Keratinocyte (primary cell): ENCODE measurements at regions not wholly inside any gene's neighbourhood (a gene's known extent, or its start where the extent isn't known, plus 50 kb on each side); places are given as distances from the start of the nearest gene placed in this dataset.

Experiments
- DNase-seq: peaks from one replicate; pipeline ENCODE4 v3.0.0-alpha.2; 2011; ENCODE audit warnings: low read depth, missing footprints, low spot score
- FAIRE-seq: peaks from 2 replicates; lab custom pipeline; 2011; peaks lifted over from hg19 to GRCh38; lab: Jason Lieb, UNC
- H2AFZ ChIP-seq: 2 replicates; pipeline ENCODE4 v1.6.0; 2012; ENCODE audit warnings: low read length, control low read depth, inconsistent platforms; ENCODE audit not compliant: control insufficient read depth
- H3K27ac ChIP-seq: 2 replicates; pipeline ENCODE4 v1.5.1; 2011; ENCODE audit warnings: low read length; ENCODE audit not compliant: control insufficient read depth, insufficient read depth
- H3K27me3 ChIP-seq: 3 replicates; pipeline ENCODE4 v1.6.0; 2011; ENCODE audit warnings: low read length; ENCODE audit not compliant: control insufficient read depth, insufficient read depth; ENCODE audit errors: extremely low read depth
- H3K36me3 ChIP-seq, 2 experiments: 2 replicates in 1 of 2; 3 replicates in 1 of 2; pipeline ENCODE4 v1.5.1; 2011; ENCODE audit warnings: low read length in 2 of 2, mild to moderate bottlenecking in 1 of 2; ENCODE audit not compliant: control insufficient read depth in 2 of 2, insufficient read depth in 2 of 2; ENCODE audit errors: extremely low read depth in 1 of 2
- H3K4me1 ChIP-seq: 3 replicates; pipeline ENCODE4 v1.5.1; 2011; ENCODE audit warnings: low read length; ENCODE audit not compliant: control insufficient read depth, insufficient read depth; ENCODE audit errors: extremely low read depth
- H3K4me2 ChIP-seq: 3 replicates; pipeline ENCODE4 v1.6.0; 2011; ENCODE audit warnings: low read depth, low read length; ENCODE audit not compliant: control insufficient read depth, insufficient read depth; ENCODE audit errors: extremely low read depth
- H3K4me3 ChIP-seq, 3 experiments: fragments of 200-600 bp in 1 of 3; sonication (generic) in 1 of 3; 2 replicates in 2 of 3; 3 replicates in 1 of 3; pipeline ENCODE4 v1.5.1; 2011 to 2016; ENCODE audit warnings: low read length in 3 of 3, mild to moderate bottlenecking in 3 of 3, control low read depth in 2 of 3, inconsistent platforms in 1 of 3, low read depth in 1 of 3, mixed read lengths in 1 of 3, mixed run types in 1 of 3, moderate library complexity in 1 of 3; ENCODE audit not compliant: control insufficient read depth in 2 of 3, insufficient read depth in 2 of 3; ENCODE audit errors: extremely low read depth in 1 of 3
- H3K79me2 ChIP-seq: 2 replicates; pipeline ENCODE4 v1.6.0; 2012; ENCODE audit warnings: low read length; ENCODE audit not compliant: control insufficient read depth, insufficient read depth
- H3K9ac ChIP-seq: 3 replicates; pipeline ENCODE4 v1.6.0; 2011; ENCODE audit warnings: low read length; ENCODE audit not compliant: control insufficient read depth, insufficient read depth; ENCODE audit errors: extremely low read depth
- H3K9me1 ChIP-seq: 3 replicates; pipeline ENCODE4 v1.6.0; 2011; ENCODE audit warnings: low read length; ENCODE audit not compliant: control insufficient read depth, insufficient read depth; ENCODE audit errors: extremely low read depth
- H3K9me3 ChIP-seq: 2 replicates; pipeline ENCODE4 v1.5.1; 2012; ENCODE audit warnings: low read depth, low read length; ENCODE audit not compliant: control insufficient read depth
- H4K20me1 ChIP-seq: 3 replicates; pipeline ENCODE4 v1.6.0; 2011; ENCODE audit warnings: low read length; ENCODE audit not compliant: control insufficient read depth, insufficient read depth; ENCODE audit errors: extremely low read depth
- CTCF ChIP-seq, 3 experiments: IDR thresholded peaks in 1 of 3; conservative IDR thresholded peaks in 1 of 3; optimal IDR thresholded peaks in 1 of 3; 2 replicates in 2 of 3; 3 replicates in 1 of 3; pipeline versions ENCODE3 to v1.5.1; 2011; ENCODE audit warnings: low read length in 3 of 3, mild to moderate bottlenecking in 3 of 3, moderate library complexity in 2 of 3, control low read depth in 1 of 3, inconsistent platforms in 1 of 3; ENCODE audit not compliant: insufficient read depth in 2 of 3; ENCODE audit errors: extremely low read depth in 1 of 3
- EZH2 ChIP-seq: IDR thresholded peaks from one replicate; pipeline ENCODE4 v1.6.1; 2012; ENCODE audit warnings: inconsistent platforms, mild to moderate bottlenecking, low read length, moderate library complexity
- dilution Hi-C: fragments of 300-500 bp; cut with MboI; formaldehyde crosslinking; loops from one replicate; pipeline ENCODE4 v1.7.0; 2020; ENCODE audit warnings: low sequenced_read_pairs; ENCODE audit not compliant: extremely low pct_ligation_motif_present

GRCh38 chr17:20925091-20925490 is 117.7 kb downstream of the USP22 start:
- no peaks in the 10 kb centered on the region for H3K9me1 ChIP-seq
- H3K9me3 ChIP-seq: no peaks in the 10 kb centered on the region
- dilution Hi-C loops: no loop called here
- no peak overlapping the region for H3K4me2 ChIP-seq
- H3K27ac ChIP-seq: no peak overlapping the region
- H2AFZ ChIP-seq: no peak overlapping the region
- no peak for TF ChIP-seq EZH2
- TF ChIP-seq CTCF (optimal IDR thresholded peaks at IDR 0.05 in 1 of 3, IDR thresholded peaks at IDR 0.05 in 1 of 3, conservative IDR thresholded peaks at IDR 0.05 in 1 of 3; ENCODE audit: extremely low read depth in 1 of 3, insufficient read depth in 2 of 3, low read length in 3 of 3): no peak
- H3K4me1 ChIP-seq: no peaks in the 10 kb centered on the region
- H3K36me3 ChIP-seq: no peaks in the 10 kb centered on the region
- no peaks in the 10 kb centered on the region for H3K27me3 ChIP-seq
- no peak overlapping the region for H3K4me3 ChIP-seq
- DNase-seq (no peak), FAIRE-seq (no peak)
- H3K79me2 ChIP-seq: no peaks in the 10 kb centered on the region
- H4K20me1 ChIP-seq: no peaks in the 10 kb centered on the region
- H3K9ac ChIP-seq: no peak overlapping the region

- no peaks in the 10 kb centered on the region for H3K9me3 ChIP-seq
- no peaks in the 10 kb centered on the region for H3K27me3 ChIP-seq
- no peak overlapping the region for H3K4me2 ChIP-seq
- dilution Hi-C loops: no loop called here
- no peak overlapping the region for H3K27ac ChIP-seq
- TF ChIP-seq EZH2: no peak
- no peak overlapping the region for H3K4me3 ChIP-seq
- no peak overlapping the region for H2AFZ ChIP-seq
- DNase-seq: no peak
- no peaks in the 10 kb centered on the region for H4K20me1 ChIP-seq
- FAIRE-seq: no peak
- H3K36me3 ChIP-seq: no peaks in the 10 kb centered on the region
- no peaks in the 10 kb centered on the region for H3K9me1 ChIP-seq
- H3K4me1 ChIP-seq: no peaks in the 10 kb centered on the region
- H3K9ac ChIP-seq: no peak overlapping the region
- H3K79me2 ChIP-seq: no peaks in the 10 kb centered on the region
These were observed 116.9 kb downstream of the USP22 start for GRCh38 chr17:20925954-20926353.

GRCh38 chr17:20926532-20926931 is 116.3 kb downstream of the USP22 start:
- Histone ChIP-seq H3K4me2 (no peak overlapping the region), H3K4me3 (no peak overlapping the region), H3K9ac (no peak overlapping the region), H3K9me1 (no peaks in the 10 kb centered on the region), H3K27ac (no peak overlapping the region), H3K79me2 (no peaks in the 10 kb centered on the region), H3K9me3 (no peaks in the 10 kb centered on the region), H3K4me1 (no peaks in the 10 kb centered on the region), H4K20me1 (no peaks in the 10 kb centered on the region), H3K36me3 (no peaks in the 10 kb centered on the region), H2AFZ (no peak overlapping the region), H3K27me3 (no peaks in the 10 kb centered on the region)
- TF ChIP-seq EZH2 (no peak), CTCF (optimal IDR thresholded peaks at IDR 0.05 in 1 of 3, IDR thresholded peaks at IDR 0.05 in 1 of 3, conservative IDR thresholded peaks at IDR 0.05 in 1 of 3; ENCODE audit: extremely low read depth in 1 of 3, insufficient read depth in 2 of 3, low read length in 3 of 3) (no peak)
- dilution Hi-C loops: no loop called here
- FAIRE-seq (no peak), DNase-seq (no peak)
